ENCODE measurements at regions not wholly inside any gene's neighbourhood (a gene's known extent, or its start where the extent isn't known, plus 50 kb on each side); places are given as distances from the start of the nearest gene placed in this dataset.
"Not testable (repeated sequence)": the region's sequence is repeated elsewhere in the genome, so short reads cannot be mapped to it uniquely, and the experiment has no call there.

- DNase-seq = no peak
These were observed 790.5 kb downstream of the MCTP2 start for GRCh38 chr15:95021816-95022215.

- peak; percentile 33 to 38 for DNase-seq
These were observed 793.0 kb downstream of the MCTP2 start for GRCh38 chr15:95024351-95024750.

GRCh38 chr15:95025924-95026728 is 794.8 kb downstream of the MCTP2 start:
- peak; percentile 28 to 40 for DNase-seq

GRCh38 chr15:95027981-95028380 is 796.6 kb downstream of the MCTP2 start:
- DNase-seq = no peak

- no peak for DNase-seq
These were observed 800.8 kb downstream of the MCTP2 start for GRCh38 chr15:95032156-95032555.

- DNase-seq = no peak
These were observed 803.7 kb downstream of the MCTP2 start for GRCh38 chr15:95035106-95035505.

GRCh38 chr15:95041297-95041696 is 809.9 kb downstream of the MCTP2 start:
- DNase-seq = no peak

- DNase-seq = not testable (repeated sequence)
These were observed 812.0 kb downstream of the MCTP2 start for GRCh38 chr15:95043236-95043932.

GRCh38 chr15:95043933-95044313 is 812.6 kb downstream of the MCTP2 start:
- no peak for DNase-seq

GRCh38 chr15:95044745-95045417 is 813.5 kb downstream of the MCTP2 start:
- DNase-seq = no peak

GRCh38 chr15:95051861-95052260 is 820.5 kb downstream of the MCTP2 start:
- no peak for DNase-seq

GRCh38 chr15:95059346-95059905 is 828.1 kb downstream of the MCTP2 start:
- DNase-seq = no peak

- no peak for DNase-seq
These were observed 837.5 kb downstream of the MCTP2 start for GRCh38 chr15:95068701-95069521.

GRCh38 chr15:95075792-95076677 is 844.7 kb downstream of the MCTP2 start:
- no peak for DNase-seq

GRCh38 chr15:95076678-95076990 is 845.3 kb downstream of the MCTP2 start:
- DNase-seq = no peak

GRCh38 chr15:95078003-95078402 is 846.6 kb downstream of the MCTP2 start:
- DNase-seq = no peak

GRCh38 chr15:95080228-95080627 is 848.9 kb downstream of the MCTP2 start:
- not testable (repeated sequence) for DNase-seq

- DNase-seq = no peak
These were observed 853.7 kb downstream of the MCTP2 start for GRCh38 chr15:95085056-95085455.

GRCh38 chr15:95086531-95087252 is 855.3 kb downstream of the MCTP2 start:
- no peak for DNase-seq

- DNase-seq = no peak
These were observed 855.9 kb downstream of the MCTP2 start for GRCh38 chr15:95087253-95087609.

GRCh38 chr15:95091444-95091843 is 860.1 kb downstream of the MCTP2 start:
- DNase-seq = no peak

All from AML-193 (cell line).